ENCODE measurements at regions not wholly inside any gene's neighbourhood (a gene's known extent, or its start where the extent isn't known, plus 50 kb on each side); places are given as distances from the start of the nearest gene placed in this dataset.

DNA sequence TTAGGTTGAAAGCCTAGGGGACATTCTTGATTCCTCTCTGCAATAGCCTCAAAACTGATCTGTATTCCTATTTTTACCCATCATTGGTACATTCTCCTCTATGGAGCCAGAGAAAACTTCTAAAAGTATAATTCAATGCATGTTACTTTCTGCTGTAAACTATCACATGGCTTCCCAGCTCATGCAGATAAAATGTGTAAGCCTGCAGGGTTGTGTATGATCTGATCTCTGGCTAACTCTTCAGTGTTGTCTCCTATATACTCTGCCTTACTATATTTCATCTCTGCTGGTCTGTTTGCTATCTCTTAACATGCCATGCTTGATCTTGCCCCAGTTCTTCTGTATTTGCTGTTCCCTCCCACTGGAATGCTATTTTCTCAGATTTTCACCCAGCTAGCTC lies 323.3 kb upstream of the RSPO3 start:
- TF ChIP-seq, protein P1, sequence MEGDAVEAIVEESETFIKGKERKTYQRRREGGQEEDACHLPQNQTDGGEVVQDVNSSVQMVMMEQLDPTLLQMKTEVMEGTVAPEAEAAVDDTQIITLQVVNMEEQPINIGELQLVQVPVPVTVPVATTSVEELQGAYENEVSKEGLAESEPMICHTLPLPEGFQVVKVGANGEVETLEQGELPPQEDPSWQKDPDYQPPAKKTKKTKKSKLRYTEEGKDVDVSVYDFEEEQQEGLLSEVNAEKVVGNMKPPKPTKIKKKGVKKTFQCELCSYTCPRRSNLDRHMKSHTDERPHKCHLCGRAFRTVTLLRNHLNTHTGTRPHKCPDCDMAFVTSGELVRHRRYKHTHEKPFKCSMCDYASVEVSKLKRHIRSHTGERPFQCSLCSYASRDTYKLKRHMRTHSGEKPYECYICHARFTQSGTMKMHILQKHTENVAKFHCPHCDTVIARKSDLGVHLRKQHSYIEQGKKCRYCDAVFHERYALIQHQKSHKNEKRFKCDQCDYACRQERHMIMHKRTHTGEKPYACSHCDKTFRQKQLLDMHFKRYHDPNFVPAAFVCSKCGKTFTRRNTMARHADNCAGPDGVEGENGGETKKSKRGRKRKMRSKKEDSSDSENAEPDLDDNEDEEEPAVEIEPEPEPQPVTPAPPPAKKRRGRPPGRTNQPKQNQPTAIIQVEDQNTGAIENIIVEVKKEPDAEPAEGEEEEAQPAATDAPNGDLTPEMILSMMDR (IDR thresholded peaks at IDR 0.05) = no peak
- no peaks in the 10 kb centered on the region for H3K36me3 ChIP-seq
- H3K4me3 ChIP-seq = no peak overlapping the region
- DNase-seq = no peak
- no peak for ATAC-seq
- no peaks in the 10 kb centered on the region for H3K27me3 ChIP-seq
- H3K4me1 ChIP-seq = no peaks in the 10 kb centered on the region
- H3K27ac ChIP-seq = no peak overlapping the region
- no peaks in the 10 kb centered on the region for H3K9me3 ChIP-seq
- intact Hi-C loops (cut with DNase I) = no loop called here

DNA sequence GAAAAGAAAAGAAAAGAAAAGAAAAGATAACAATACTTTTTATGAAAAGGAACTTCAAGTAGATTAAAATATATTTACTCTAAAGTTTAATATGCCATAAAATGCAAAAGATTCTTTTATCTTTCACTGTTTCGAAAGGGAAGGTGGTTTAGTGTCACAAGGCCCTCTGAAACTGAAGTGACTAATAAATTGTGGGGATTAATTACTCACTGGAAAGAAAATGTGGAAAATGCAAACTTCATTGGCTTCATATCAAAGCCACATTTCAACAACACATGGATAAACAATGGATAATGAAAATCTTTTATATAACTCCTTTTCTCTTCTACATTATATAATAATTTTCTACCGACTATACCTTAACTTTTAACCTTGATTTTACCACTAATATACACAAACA lies 320.5 kb upstream of the RSPO3 start:
- TF ChIP-seq, protein P1 (IDR thresholded peaks at IDR 0.05) = no peak
- H3K4me1 ChIP-seq = no peaks in the 10 kb centered on the region
- no peaks in the 10 kb centered on the region for H3K36me3 ChIP-seq
- H3K4me3 ChIP-seq = no peak overlapping the region
- no peaks in the 10 kb centered on the region for H3K27me3 ChIP-seq
- DNase-seq (no peak), ATAC-seq (no peak)
- intact Hi-C loops (cut with DNase I) = no loop called here
- H3K27ac ChIP-seq = no peak overlapping the region
- H3K9me3 ChIP-seq = no peaks in the 10 kb centered on the region

DNA sequence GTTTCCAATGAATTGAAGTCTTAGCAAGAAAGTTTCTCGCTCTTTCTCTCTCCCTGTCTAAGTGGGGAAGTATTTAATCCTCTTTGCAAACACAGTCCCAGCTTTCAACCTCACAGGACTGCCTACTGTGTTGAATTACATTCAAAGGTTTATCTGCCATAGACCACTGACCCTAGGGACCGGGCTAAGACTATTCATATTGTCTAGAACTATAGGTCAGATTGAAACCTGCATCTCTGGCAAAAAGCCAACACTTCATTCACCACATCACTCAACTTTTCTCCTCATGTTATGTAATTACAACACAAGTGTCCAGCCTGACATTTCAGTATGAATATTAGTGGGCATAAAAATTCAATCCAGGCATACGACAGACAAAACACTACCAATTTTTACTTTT lies 314.7 kb upstream of the RSPO3 start:
- ATAC-seq (no peak), DNase-seq (no peak)
- intact Hi-C loops (cut with DNase I) = loop anchor here in 1 of 2 donors (10.0 kb wide), 1 partner anchor 391 kb away; no protein-coding TSS in a partner anchor
- no peaks in the 10 kb centered on the region for H3K9me3 ChIP-seq
- TF ChIP-seq, protein P1 (IDR thresholded peaks at IDR 0.05) = no peak
- no peaks in the 10 kb centered on the region for H3K4me1 ChIP-seq
- H3K27ac ChIP-seq = no peak overlapping the region
- H3K27me3 ChIP-seq = no peaks in the 10 kb centered on the region
- H3K4me3 ChIP-seq = no peak overlapping the region
- H3K36me3 ChIP-seq = no peaks in the 10 kb centered on the region

DNA sequence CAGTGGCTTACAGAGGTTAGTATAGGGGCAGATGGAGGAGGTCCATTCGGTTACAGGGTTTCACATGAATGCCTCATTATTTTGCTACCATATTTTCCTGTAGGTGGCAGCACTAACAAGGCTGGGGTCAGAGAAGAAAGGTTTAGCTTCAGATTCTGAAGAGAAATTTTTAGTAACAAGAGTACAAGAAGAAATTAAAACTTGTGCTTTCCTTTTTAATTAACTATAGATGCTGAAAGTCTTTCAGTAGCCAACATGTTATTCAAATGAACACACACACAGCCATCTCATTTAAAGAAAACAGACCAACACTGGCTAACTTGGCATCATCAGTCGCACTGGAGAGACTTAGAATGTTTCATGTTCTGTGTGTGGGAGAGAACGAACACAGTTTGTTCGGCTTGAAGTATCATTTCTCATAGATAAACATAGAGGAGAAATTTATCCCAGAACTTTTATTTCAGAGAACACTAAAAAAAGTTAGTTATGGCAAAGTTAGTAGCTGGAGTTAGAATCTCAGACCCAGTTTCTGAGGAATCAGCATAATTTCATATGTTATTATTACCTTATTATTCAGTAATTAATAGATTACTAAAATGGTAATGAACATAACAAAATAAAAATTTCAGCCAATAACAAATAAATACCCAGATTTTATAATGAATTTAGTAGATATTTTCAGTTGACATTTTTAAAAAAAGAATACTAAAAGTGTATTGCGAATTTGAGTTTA lies 314.0 kb upstream of the RSPO3 start:
- intact Hi-C loops (cut with DNase I) = loop anchor here in 1 of 2 donors (10.0 kb wide), 1 partner anchor 390 kb away; no protein-coding TSS in a partner anchor
- no peak overlapping the region for H3K4me3 ChIP-seq
- H3K27me3 ChIP-seq = no peaks in the 10 kb centered on the region
- TF ChIP-seq, protein P1 (IDR thresholded peaks at IDR 0.05) = peak; percentile 45 to 56
- H3K36me3 ChIP-seq = no peaks in the 10 kb centered on the region
- ATAC-seq (peak; percentile 87), DNase-seq (peak in 2 of 4 donors; percentile 43 to 62)
- H3K4me1 ChIP-seq = no peaks in the 10 kb centered on the region
- no peaks in the 10 kb centered on the region for H3K9me3 ChIP-seq
- H3K27ac ChIP-seq = no peak overlapping the region

DNA sequence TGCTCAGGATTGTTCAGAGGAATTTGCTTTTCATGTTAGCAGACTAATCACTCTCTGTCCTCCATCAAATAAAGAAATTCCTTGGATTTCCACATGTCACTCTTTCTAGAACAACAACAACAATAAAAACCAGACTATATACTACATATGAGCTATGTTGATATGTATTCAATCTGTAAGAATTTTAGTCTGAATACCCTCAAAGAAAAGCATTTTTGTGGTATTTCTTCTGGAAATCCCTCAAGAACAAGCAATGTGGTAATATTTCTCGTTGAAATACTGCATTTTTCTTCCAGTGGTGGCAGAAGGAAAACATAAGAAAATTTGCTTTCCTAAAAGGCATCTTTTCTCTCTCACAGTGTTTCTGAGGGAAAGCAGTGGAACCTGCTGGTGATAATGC lies 312.6 kb upstream of the RSPO3 start:
- no peaks in the 10 kb centered on the region for H3K9me3 ChIP-seq
- H3K36me3 ChIP-seq = no peaks in the 10 kb centered on the region
- TF ChIP-seq, protein P1 (IDR thresholded peaks at IDR 0.05) = no peak
- H3K4me3 ChIP-seq = no peak overlapping the region
- no peak for DNase-seq
- no peaks in the 10 kb centered on the region for H3K27me3 ChIP-seq
- no peaks in the 10 kb centered on the region for H3K4me1 ChIP-seq
- intact Hi-C loops (cut with DNase I) = loop anchor here in 1 of 2 donors (10.0 kb wide), 1 partner anchor 389 kb away; no protein-coding TSS in a partner anchor
- H3K27ac ChIP-seq = no peak overlapping the region
- no peak for ATAC-seq
